H9 (cell line): ENCODE measurements at regions not wholly inside any gene's neighbourhood (a gene's known extent, or its start where the extent isn't known, plus 50 kb on each side); places are given as distances from the start of the nearest gene placed in this dataset.

Experiments used
- DNase-seq: peaks from one replicate; pipeline ENCODE4 v3.0.0-alpha.2; 2017
- H2AFZ ChIP-seq: one replicate; pipeline ENCODE4 v1.6.1; 2013; ENCODE audit warnings: mild to moderate bottlenecking, low read length, control low read depth, moderate library complexity
- H2AK5ac ChIP-seq: 2 replicates; pipeline ENCODE4 v1.6.1; 2013; ENCODE audit warnings: low read length, control low read depth, mixed read lengths; ENCODE audit not compliant: insufficient read length
- H2BK120ac ChIP-seq: one replicate; pipeline ENCODE4 v1.6.1; 2013; ENCODE audit warnings: low read depth, mild to moderate bottlenecking, low read length, control low read depth, inconsistent platforms; ENCODE audit not compliant: poor library complexity, severe bottlenecking
- H2BK12ac ChIP-seq: 2 replicates; pipeline ENCODE4 v1.6.1; 2013; ENCODE audit warnings: low read length, control low read depth, mixed read lengths, low read depth; ENCODE audit not compliant: insufficient read length
- H2BK15ac ChIP-seq: 2 replicates; pipeline ENCODE4 v1.6.1; 2013; ENCODE audit warnings: low read depth, low read length, control low read depth
- H2BK20ac ChIP-seq: one replicate; pipeline ENCODE4 v1.6.1; 2013; ENCODE audit warnings: low read depth, mild to moderate bottlenecking, low read length, control low read depth, inconsistent platforms; ENCODE audit not compliant: poor library complexity, severe bottlenecking
- H2BK5ac ChIP-seq: 2 replicates; pipeline ENCODE4 v1.6.1; 2013; ENCODE audit warnings: low read length, control low read depth, mixed read lengths; ENCODE audit not compliant: insufficient read length
- H3K14ac ChIP-seq: 2 replicates; pipeline ENCODE4 v1.6.1; 2013; ENCODE audit warnings: low read length, control low read depth; ENCODE audit not compliant: insufficient read depth
- H3K18ac ChIP-seq: 2 replicates; pipeline ENCODE4 v1.6.1; 2013; ENCODE audit warnings: low read depth, mild to moderate bottlenecking, mixed read lengths, low read length, control low read depth; ENCODE audit not compliant: insufficient read length
- H3K23ac ChIP-seq: 2 replicates; pipeline ENCODE4 v1.6.1; 2013; ENCODE audit warnings: low read length, control low read depth, mixed read lengths, low read depth; ENCODE audit not compliant: insufficient read length
- H3K23me2 ChIP-seq: 2 replicates; pipeline ENCODE4 v1.6.1; 2013; ENCODE audit warnings: low read depth, mild to moderate bottlenecking, mixed read lengths, low read length, control low read depth; ENCODE audit not compliant: insufficient read length, poor library complexity, severe bottlenecking
- H3K27ac ChIP-seq: 2 replicates; pipeline ENCODE4 v1.5.1; 2013; ENCODE audit warnings: low read length, control low read depth, mixed read lengths, low read depth; ENCODE audit not compliant: insufficient read length
- H3K27me3 ChIP-seq: 2 replicates; pipeline ENCODE4 v1.6.1; 2013; ENCODE audit warnings: low read length, control low read depth, inconsistent platforms; ENCODE audit not compliant: insufficient read depth
- H3K4ac ChIP-seq: 2 replicates; pipeline ENCODE4 v1.6.1; 2013; ENCODE audit warnings: low read depth, mild to moderate bottlenecking, control low read depth, inconsistent platforms, low read length, moderate library complexity
- H3K4me1 ChIP-seq: 2 replicates; pipeline ENCODE4 v1.6.1; 2013; ENCODE audit warnings: low read length, control low read depth, inconsistent platforms; ENCODE audit not compliant: insufficient read depth
- H3K4me2 ChIP-seq: 2 replicates; pipeline ENCODE4 v1.6.1; 2013; ENCODE audit warnings: low read length, control low read depth, mixed read lengths; ENCODE audit not compliant: insufficient read length, insufficient read depth
- H3K56ac ChIP-seq: 2 replicates; pipeline ENCODE4 v1.6.1; 2013; ENCODE audit warnings: low read depth, mild to moderate bottlenecking, mixed read lengths, low read length, control low read depth; ENCODE audit not compliant: insufficient read length
- H3K79me1 ChIP-seq: 2 replicates; pipeline ENCODE4 v1.6.1; 2013; ENCODE audit warnings: low read depth, mild to moderate bottlenecking, moderate library complexity, low read length, control low read depth, inconsistent platforms; ENCODE audit not compliant: insufficient read depth, poor library complexity, severe bottlenecking
- H3K79me2 ChIP-seq: 2 replicates; pipeline ENCODE4 v1.6.1; 2013; ENCODE audit warnings: low read length, control low read depth, inconsistent platforms; ENCODE audit not compliant: insufficient read depth
- H3K9ac ChIP-seq: 2 replicates; pipeline ENCODE4 v1.6.1; 2013; ENCODE audit warnings: low read length, control low read depth, mixed read lengths; ENCODE audit not compliant: insufficient read length; ENCODE audit errors: extremely low read depth
- H3K9me3 ChIP-seq: one replicate; pipeline ENCODE4 v1.6.1; 2013; ENCODE audit warnings: low read depth, low read length, inconsistent platforms; ENCODE audit not compliant: control insufficient read depth
- H3T11ph ChIP-seq: one replicate; pipeline ENCODE4 v1.6.1; 2013; ENCODE audit warnings: mild to moderate bottlenecking, low read length, control low read depth, inconsistent platforms
- H4K20me1 ChIP-seq: one replicate; pipeline ENCODE4 v1.6.1; 2013; ENCODE audit not compliant: control insufficient read depth, insufficient read length, insufficient read depth
- H4K5ac ChIP-seq: 2 replicates; pipeline ENCODE4 v1.6.1; 2013; ENCODE audit warnings: low read depth, mild to moderate bottlenecking, mixed read lengths, low read length, control low read depth; ENCODE audit not compliant: insufficient read length
- H4K8ac ChIP-seq: replicated peaks from 2 replicates; pipeline ENCODE4 v1.6.1; 2013; ENCODE audit warnings: low read length, control low read depth, mixed read lengths, low read depth; ENCODE audit not compliant: insufficient read length
- H4K91ac ChIP-seq: 2 replicates; pipeline ENCODE4 v1.6.1; 2013; ENCODE audit warnings: low read depth, mild to moderate bottlenecking, moderate library complexity, mixed read lengths, low read length, control low read depth; ENCODE audit not compliant: insufficient read length
- H3K27ac Mint-ChIP-seq, 3 experiments: 2 replicates in 2 of 3; 3 replicates in 1 of 3; pipeline ENCODE4 v1.8.0; 2020 to 2021; ENCODE audit warnings: mixed read lengths in 3 of 3, mild to moderate bottlenecking in 1 of 3, moderate library complexity in 1 of 3
- H3K27me3 Mint-ChIP-seq: 2 replicates; pipeline ENCODE4 v1.8.0; 2021; ENCODE audit warnings: low read depth, mild to moderate bottlenecking, moderate library complexity, mixed read lengths
- H3K36me3 Mint-ChIP-seq, 3 experiments: 2 replicates in 2 of 3; 3 replicates in 1 of 3; pipeline ENCODE4 v1.8.0; 2020 to 2021; ENCODE audit warnings: low read depth in 3 of 3, mixed read lengths in 3 of 3; ENCODE audit not compliant: insufficient read depth in 1 of 3
- H3K4me1 Mint-ChIP-seq, 2 experiments: 2 replicates each; pipeline ENCODE4 v1.8.0; 2020; ENCODE audit warnings: mixed read lengths in 2 of 2
- H3K4me3 Mint-ChIP-seq, 2 experiments: 2 replicates in 1 of 2; 3 replicates in 1 of 2; pipeline ENCODE4 v1.8.0; 2020 to 2021; ENCODE audit warnings: mild to moderate bottlenecking in 2 of 2, mixed read lengths in 2 of 2, moderate library complexity in 1 of 2
- H3K9me3 Mint-ChIP-seq, 2 experiments: 2 replicates in 1 of 2; 3 replicates in 1 of 2; pipeline ENCODE4 v1.8.0; 2020; ENCODE audit warnings: mild to moderate bottlenecking in 2 of 2, mixed read lengths in 2 of 2, moderate library complexity in 1 of 2
- CTCF ChIP-seq: fragments of 200-600 bp; sonication (generic); conservative IDR thresholded peaks from 3 replicates; pipeline ENCODE4 v1.8.0; 2021; ENCODE audit warnings: antibody characterized with exemption, mild to moderate bottlenecking
- WGBS: extraction: QIAGEN DNeasy Blood & Tissue Kit; methylation state at CpG from one replicate; pipeline ENCODE4 v1.1.7; 2013; ENCODE audit warnings: missing lambda C conversion rate, low lambda C conversion rate, mixed read lengths; ENCODE audit not compliant: insufficient read length; ENCODE audit errors: extremely low coverage; 5-methylcytosine and 5-hydroxymethylcytosine counted together

- Histone ChIP-seq H3K4ac (no peak overlapping the region), H3K23me2 (no peaks in the 10 kb centered on the region), H3T11ph (no peak overlapping the region), H3K79me1 (no peaks in the 10 kb centered on the region), H2BK15ac (no peak overlapping the region), H2BK12ac (no peak overlapping the region), H3K9ac (no peak overlapping the region), H2BK20ac (no peak overlapping the region), H4K20me1 (no peaks in the 10 kb centered on the region), H3K79me2 (no peaks in the 10 kb centered on the region), H3K9me3 (no peaks in the 10 kb centered on the region), H3K27ac (no peak overlapping the region), H3K18ac (no peak overlapping the region), H2AK5ac (no peak overlapping the region), H2BK120ac (no peak overlapping the region), H4K8ac (no peak overlapping the region), H3K56ac (no peak overlapping the region), H3K14ac (no peak overlapping the region), H2BK5ac (no peak overlapping the region), H3K27me3 (no peaks in the 10 kb centered on the region), H3K23ac (no peak overlapping the region), H4K91ac (no peak overlapping the region), H3K4me2 (no peak overlapping the region), H4K5ac (no peak overlapping the region), H3K4me1 (no peaks in the 10 kb centered on the region), H2AFZ (no peak overlapping the region)
- H3K9me3 Mint-ChIP-seq, result peaks cover 0 to 2% of the 10 kb centered on the region in 2 experiments; a peak in 3 of 5 replicates
- no peaks in the 10 kb centered on the region for H3K4me1 Mint-ChIP-seq
- H3K27me3 Mint-ChIP-seq, result no peaks in the 10 kb centered on the region
- TF ChIP-seq CTCF, result no peak
- no peaks in the 10 kb centered on the region for H3K36me3 Mint-ChIP-seq
- WGBS, result no CpG with 5 or more reads among the region's 3 CpGs
- no peak overlapping the region for H3K27ac Mint-ChIP-seq
- no peak overlapping the region for H3K4me3 Mint-ChIP-seq
- DNase-seq, result no peak
Observed at GRCh38 chr11:42657169-42657568, 654.6 kb upstream of the API5 start.
